D721Med (cell line): ENCODE measurements at regions not wholly inside any gene's neighbourhood (a gene's known extent, or its start where the extent isn't known, plus 50 kb on each side); places are given as distances from the start of the nearest gene placed in this dataset.

Experiments used
- DNase-seq: peaks from one replicate; pipeline ENCODE4 v3.0.0; 2011; ENCODE audit warnings: low spot score; ENCODE audit not compliant: insufficient read length
- FAIRE-seq: peaks from 2 replicates; lab custom pipeline; 2011; peaks lifted over from hg19 to GRCh38; lab: Jason Lieb, UNC
- CTCF ChIP-seq: IDR thresholded peaks from 2 replicates; pipeline ENCODE4 v1.5.1; 2012; ENCODE audit warnings: mild to moderate bottlenecking, control low read depth; ENCODE audit not compliant: insufficient read depth; ENCODE audit errors: missing control alignments

DNA sequence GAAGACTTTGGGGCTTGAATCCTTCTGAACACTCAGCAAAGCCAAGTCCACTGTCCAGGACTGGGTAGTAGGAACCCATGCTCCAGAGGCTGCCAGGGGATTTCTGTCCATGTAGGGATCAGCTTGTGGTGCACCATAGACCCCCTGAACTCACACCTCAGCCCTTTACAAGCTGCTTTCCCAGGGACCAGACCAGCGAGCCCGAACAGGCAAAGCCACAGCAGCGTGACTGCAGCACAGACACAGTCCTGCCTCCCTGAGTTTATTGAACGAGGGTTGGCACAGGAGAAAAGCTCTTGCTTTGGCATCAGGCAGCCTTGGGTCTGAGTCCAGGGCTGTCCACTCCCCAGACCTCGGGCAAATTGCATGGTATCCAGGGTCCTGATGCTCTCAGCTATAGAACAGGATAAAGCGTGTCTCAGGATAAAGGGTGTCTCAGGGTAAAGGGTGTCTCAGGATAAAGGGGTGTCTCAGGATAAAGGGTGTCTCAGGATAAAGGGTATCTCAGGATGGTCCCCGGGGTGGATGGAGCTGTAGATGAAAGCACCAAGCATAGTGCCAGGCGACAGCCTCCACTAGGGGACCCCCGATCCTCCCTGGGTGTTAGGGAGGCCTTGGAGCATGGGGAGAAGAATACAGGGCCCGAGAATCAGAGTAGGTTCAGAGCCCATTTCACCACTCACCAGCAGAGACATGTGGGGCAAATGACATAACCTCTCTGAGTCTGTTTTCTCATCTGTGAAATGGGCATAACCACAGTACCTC is 648.8 kb downstream of the NPHP4 start:
- no peak for DNase-seq
- TF ChIP-seq CTCF, result no peak
- no peak for FAIRE-seq

DNA sequence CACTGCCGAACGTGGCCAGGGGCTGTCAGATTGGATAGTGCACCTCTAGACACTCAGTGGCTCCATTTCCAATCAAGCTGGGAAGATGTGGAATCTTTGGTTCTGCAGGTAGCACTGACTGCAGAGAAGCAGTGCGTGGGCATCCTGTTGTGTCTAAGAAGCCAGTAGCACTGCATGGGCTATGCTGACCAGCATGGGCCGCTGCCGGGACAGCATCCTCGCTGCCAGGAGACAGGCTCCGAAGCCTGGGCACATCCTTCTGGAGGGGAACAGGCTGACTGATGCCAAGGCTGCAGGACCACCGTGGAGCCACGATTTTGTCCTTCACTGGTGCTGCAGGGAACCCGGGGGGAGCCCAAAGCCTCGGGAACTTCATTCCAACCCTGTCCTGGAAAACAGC is 649.4 kb downstream of the NPHP4 start:
- FAIRE-seq (no peak), DNase-seq (no peak)
- no peak for TF ChIP-seq CTCF

DNA sequence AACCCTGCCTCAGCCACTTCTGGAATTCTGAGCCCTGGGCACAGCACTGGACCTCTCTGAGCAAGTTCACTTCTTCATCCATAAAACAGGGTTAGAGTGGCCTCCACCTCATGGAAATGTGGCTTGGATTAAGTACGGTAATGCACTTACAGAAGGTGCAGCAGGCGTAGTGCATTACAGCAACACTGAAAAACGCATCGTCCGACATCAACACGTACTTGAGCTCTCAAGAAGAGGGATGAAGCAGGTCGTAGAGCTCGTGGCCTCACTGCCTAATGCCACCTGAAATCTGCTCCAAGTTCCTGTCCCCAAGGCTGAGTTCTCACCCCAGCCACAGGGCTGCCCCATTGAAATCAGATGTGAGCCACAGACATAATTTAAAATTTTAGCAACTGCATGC is 650.1 kb downstream of the NPHP4 start:
- DNase-seq, result no peak
- no peak for TF ChIP-seq CTCF
- no peak for FAIRE-seq

DNA sequence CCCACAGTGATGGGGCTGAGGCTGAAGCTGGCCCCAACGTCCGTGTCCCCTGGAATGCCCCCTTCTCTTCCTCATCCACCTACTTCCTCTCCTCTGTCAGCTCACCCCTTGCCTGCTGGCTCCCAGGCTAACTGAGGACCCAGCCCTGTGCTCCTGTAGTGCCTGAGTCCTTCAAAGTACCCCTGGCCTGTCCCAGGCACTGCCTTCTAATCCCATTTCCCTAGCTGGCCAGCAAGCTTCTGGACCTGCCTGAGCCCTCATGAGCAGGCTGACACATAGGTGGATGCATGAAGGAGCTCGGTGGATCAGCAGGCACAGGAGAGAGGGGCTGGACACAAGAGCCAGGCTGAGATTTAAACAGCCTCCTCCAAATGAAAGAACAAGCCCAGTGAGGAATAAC is 650.8 kb downstream of the NPHP4 start:
- DNase-seq (no peak), FAIRE-seq (no peak)
- no peak for TF ChIP-seq CTCF

GRCh38 chr1:5340560-5341130 is 651.6 kb downstream of the NPHP4 start:
- no peak for DNase-seq
- FAIRE-seq, result no peak
- no peak for TF ChIP-seq CTCF

GRCh38 chr1:5338466-5338865 is 653.8 kb downstream of the NPHP4 start:
- FAIRE-seq (no peak), DNase-seq (no peak)
- no peak for TF ChIP-seq CTCF

DNA sequence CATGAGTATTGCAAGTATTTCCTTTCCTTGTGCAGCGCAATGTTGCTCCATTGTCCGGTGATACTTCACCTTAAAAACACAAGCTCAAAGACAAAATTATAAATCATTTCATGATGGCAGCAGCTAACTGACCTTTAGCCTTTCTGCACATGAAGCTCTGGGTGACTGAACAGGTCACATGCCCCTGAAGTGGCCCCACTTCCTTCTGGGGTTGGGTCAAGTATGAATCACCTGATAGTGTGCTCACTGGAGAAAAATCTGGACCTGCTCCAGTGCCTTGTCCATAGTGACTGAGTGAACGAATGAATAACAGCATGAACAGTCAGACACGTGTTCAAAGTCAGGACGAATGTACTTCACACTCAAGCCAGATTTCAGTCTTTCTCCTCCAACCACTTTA is 658.9 kb downstream of the NPHP4 start:
- no peak for DNase-seq
- no peak for TF ChIP-seq CTCF
- no peak for FAIRE-seq
